GM10266 (cell line): ENCODE measurements at regions not wholly inside any gene's neighbourhood (a gene's known extent, or its start where the extent isn't known, plus 50 kb on each side); places are given as distances from the start of the nearest gene placed in this dataset.

Source experiments
- DNase-seq: peaks from one replicate; pipeline ENCODE4 v3.0.0; 2012; ENCODE audit errors: extremely low spot score
- TF ChIP-seq, protein P1 (sequence below): IDR thresholded peaks from 2 replicates; pipeline ENCODE4 v1.5.1; 2012; ENCODE audit warnings: mild to moderate bottlenecking, low read depth; ENCODE audit not compliant: control insufficient read depth, insufficient read depth; ENCODE audit errors: missing control alignments

DNA sequence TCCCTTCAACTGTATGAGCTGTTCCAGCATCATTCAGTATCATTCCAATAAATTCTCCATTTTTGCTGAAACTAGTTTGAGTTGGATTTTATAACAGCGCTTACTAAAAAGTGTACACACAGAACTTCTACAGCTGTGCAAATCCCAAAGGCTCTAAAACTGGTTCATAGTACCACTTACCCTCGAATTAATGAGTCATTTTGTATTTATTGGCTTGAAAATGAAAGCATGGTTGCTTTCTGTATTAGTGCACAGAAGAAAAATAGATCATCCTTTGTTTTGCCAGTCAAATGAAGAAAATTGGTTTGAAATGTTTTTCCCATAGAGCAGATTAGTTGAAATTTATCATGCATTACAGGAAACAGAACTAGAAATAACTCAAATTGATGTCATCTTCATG lies 268.3 kb upstream of the CPNE8 start:
- DNase-seq: peak; percentile 11
- TF ChIP-seq, protein P1, sequence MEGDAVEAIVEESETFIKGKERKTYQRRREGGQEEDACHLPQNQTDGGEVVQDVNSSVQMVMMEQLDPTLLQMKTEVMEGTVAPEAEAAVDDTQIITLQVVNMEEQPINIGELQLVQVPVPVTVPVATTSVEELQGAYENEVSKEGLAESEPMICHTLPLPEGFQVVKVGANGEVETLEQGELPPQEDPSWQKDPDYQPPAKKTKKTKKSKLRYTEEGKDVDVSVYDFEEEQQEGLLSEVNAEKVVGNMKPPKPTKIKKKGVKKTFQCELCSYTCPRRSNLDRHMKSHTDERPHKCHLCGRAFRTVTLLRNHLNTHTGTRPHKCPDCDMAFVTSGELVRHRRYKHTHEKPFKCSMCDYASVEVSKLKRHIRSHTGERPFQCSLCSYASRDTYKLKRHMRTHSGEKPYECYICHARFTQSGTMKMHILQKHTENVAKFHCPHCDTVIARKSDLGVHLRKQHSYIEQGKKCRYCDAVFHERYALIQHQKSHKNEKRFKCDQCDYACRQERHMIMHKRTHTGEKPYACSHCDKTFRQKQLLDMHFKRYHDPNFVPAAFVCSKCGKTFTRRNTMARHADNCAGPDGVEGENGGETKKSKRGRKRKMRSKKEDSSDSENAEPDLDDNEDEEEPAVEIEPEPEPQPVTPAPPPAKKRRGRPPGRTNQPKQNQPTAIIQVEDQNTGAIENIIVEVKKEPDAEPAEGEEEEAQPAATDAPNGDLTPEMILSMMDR: no peak

DNA sequence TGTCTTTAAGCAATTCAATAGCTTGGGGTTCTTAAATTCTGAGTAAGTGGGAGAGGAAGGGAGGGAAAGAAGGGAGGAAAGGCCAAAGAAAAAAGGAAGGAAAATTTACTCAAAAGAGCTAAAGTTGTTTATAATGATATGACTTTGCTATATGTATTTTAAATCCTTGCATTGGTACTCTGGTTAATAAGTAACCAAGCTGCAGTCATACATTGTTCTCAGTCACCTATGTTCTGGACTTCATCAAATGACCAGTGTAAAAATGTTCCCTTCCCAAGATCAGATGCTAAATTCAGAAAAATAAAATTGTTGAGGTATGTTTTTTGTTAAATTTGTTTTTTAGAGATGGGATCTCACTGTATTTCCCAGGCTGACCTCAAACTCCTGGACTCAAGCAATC lies 259.9 kb upstream of the CPNE8 start:
- TF ChIP-seq, protein P1: no peak
- DNase-seq: no peak

DNA sequence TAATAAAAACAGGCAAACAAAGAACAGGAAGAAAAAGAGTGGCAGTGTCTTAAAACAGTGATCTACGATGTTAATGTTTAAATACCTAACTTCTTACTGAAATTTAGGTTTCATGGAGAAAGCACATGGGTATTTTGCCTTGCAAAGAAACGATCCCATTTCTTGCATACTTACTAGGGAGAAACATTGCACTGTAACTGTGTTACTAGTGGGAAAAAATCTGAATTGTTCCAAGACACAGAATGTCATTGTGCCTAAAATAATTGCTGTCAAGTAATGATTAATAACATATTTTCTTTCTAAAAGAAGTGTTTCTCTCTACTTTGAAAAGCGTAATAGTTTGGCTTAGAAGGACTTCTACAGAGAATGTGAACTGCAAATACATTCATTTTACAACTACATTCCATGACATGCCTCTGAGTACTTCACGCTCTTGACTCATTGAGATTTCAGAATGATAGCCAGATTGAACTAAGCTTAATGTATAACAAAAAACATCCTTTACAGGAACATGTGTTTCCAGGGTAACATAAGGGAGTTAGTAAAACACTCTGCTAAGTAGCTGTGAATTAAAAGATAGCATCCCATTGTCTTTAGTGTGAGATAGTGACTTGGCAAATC lies 256.2 kb upstream of the CPNE8 start:
- TF ChIP-seq, protein P1: no peak
- DNase-seq: no peak

DNA sequence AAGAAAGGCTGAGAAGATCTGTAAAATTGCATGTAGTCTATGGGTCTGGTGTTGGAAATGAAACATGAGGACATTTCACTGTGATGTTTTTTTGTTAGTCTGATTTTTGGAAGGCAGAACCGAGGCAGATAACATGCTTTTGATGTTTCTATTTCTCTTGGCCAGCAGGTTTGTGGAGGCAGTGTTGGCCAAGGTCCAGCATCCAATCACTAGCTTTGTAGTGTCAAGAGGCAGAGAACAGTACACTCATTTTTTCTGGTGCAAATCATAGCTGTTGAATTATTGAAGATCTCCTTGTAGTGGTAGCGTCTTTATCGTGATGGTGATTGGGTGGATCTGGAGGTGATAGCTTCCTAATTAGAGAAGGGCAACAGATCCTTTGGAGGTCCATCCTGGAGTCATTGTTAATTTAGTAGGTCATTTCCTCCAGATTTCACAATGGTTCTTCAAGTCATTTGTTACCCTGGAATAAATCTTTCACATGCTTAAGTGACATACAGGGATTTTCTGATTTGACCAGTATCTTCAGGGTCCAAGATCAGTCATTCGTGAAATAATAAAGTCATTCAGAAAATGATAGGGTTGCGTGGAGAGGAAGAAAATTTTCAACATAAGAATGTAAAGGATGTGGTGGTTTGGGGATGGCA lies 252.4 kb upstream of the CPNE8 start:
- TF ChIP-seq, protein P1: no peak
- DNase-seq: no peak

DNA sequence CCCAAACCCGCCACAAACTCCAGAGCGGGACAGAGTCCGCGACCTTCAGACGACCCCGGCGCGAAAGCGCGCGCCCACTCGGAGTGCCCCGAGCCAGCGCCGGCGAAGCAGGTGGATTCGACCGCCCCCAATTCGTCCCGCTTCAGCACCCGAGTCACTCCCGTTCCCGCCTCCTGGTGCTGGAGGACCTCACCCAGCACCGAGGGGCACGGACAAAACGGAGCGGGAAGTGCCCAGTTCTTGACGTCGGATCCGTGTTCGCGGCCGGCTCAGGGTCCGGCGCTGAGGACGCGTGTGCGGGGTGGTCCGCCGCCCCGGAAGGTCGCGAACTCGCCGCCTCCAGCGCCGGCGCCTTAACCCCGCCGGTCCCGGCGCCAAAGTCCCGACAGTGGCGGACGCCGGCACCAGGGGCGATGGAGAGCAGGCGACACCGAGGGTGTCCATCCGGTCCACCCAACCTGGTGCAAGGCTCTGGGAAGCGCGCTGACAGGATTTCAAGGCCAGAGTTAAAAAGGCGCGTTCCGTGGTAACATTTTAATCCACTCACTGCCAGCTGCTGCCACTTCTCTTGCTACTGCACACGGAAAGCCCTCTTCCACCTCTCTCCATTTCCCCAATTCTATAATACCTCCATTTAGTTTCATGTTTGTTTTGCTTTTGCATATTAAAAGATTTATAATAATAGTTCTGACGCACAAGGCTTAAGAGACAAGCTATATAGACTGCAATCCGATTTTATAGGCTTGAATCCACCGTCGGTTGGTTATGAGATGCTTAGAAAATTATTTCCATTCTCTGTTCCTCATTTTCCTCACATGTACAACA lies 240.0 kb upstream of the CPNE8 start:
- peak; percentile 55 for DNase-seq
- TF ChIP-seq, protein P1: peak; percentile 40

DNA sequence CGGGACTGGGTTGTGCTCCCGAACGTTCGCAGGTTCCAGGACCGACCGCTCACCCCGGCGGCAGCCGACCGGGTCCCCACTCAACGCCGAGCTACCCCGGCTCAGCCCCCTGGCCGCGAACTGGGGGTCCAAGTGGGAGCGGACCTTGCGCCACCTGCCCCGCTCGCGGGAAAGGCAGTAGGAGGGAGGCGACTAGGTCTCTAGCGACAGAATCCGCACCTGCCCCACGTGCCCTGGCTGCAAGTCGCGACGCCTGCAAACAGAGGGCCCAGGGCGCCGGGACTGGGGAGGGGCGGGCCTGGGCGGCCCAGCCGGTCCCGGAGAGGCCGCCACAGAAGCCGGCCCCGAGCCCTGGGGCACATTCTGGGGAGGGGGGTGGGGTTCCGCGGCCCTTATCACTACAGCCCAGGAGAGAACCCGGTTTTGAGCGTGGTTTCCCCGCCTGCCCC lies 239.2 kb upstream of the CPNE8 start:
- DNase-seq: no peak
- TF ChIP-seq, protein P1: no peak
